HEK293T (cell line): ENCODE measurements at regions not wholly inside any gene's neighbourhood (a gene's known extent, or its start where the extent isn't known, plus 50 kb on each side); places are given as distances from the start of the nearest gene placed in this dataset.

Experiments
- ARNT ChIP-seq: fragments of 450-650 bp; IDR thresholded peaks from 2 replicates; pipeline ENCODE4 v1.6.1; 2017; ENCODE audit warnings: mild to moderate bottlenecking
- BHLHE40 ChIP-seq: fragments of 450-650 bp; IDR thresholded peaks from 2 replicates; pipeline ENCODE4 v1.6.1; 2016; ENCODE audit warnings: mild to moderate bottlenecking, moderate library complexity, borderline replicate concordance
- CTBP1 ChIP-seq: fragments of 450-650 bp; IDR thresholded peaks from 2 replicates; pipeline ENCODE4 v1.6.1; 2016; ENCODE audit warnings: borderline replicate concordance
- FOXA1 ChIP-seq: fragments of 450-650 bp; IDR thresholded peaks from 2 replicates; pipeline ENCODE4 v1.6.1; 2016; ENCODE audit warnings: mild to moderate bottlenecking
- FOXM1 ChIP-seq: fragments of 450-650 bp; IDR thresholded peaks from 2 replicates; pipeline ENCODE4 v1.6.1; 2017; ENCODE audit warnings: mild to moderate bottlenecking, borderline replicate concordance
- LEF1 ChIP-seq: fragments of 450-650 bp; IDR thresholded peaks from 2 replicates; pipeline ENCODE4 v1.6.1; 2017; ENCODE audit warnings: mild to moderate bottlenecking, borderline replicate concordance
- SP1 ChIP-seq: fragments of 450-650 bp; IDR thresholded peaks from 2 replicates; pipeline ENCODE4 v1.6.1; 2017
- TARDBP ChIP-seq: fragments of 450-650 bp; IDR thresholded peaks from 2 replicates; pipeline ENCODE4 v1.6.1; 2016
- ZNF384 ChIP-seq: fragments of 450-650 bp; IDR thresholded peaks from 2 replicates; pipeline ENCODE4 v1.6.1; 2016
- TF ChIP-seq, protein P1 (sequence below): fragments of 450-650 bp; IDR thresholded peaks from 2 replicates; pipeline ENCODE4 v1.6.1; 2016

DNA sequence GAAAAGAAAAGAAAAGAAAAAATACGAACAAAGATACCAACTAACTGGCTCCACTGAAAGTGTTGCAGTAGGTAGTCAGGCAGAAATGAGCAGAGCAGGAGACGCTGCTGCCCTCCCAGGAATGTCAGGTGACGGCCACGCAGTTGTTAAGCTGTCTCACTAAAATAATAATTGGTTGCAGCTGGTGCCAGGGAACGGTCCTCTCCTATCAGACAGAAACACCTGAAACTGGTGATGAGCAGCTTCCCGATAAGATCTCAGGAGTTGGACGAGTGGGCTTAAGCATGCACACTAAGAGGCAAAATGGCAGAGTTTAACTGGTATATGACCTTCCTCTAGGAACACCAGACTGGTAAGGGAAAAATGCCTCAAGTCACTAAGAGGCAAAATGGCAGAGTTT lies 611.1 kb downstream of the ZEB2 start:
- TF ChIP-seq BHLHE40: no peak
- TF ChIP-seq CTBP1: no peak
- no peak for TF ChIP-seq TARDBP
- TF ChIP-seq FOXM1: no peak
- TF ChIP-seq FOXA1: no peak
- no peak for TF ChIP-seq ARNT
- no peak for TF ChIP-seq SP1
- TF ChIP-seq, protein P1, sequence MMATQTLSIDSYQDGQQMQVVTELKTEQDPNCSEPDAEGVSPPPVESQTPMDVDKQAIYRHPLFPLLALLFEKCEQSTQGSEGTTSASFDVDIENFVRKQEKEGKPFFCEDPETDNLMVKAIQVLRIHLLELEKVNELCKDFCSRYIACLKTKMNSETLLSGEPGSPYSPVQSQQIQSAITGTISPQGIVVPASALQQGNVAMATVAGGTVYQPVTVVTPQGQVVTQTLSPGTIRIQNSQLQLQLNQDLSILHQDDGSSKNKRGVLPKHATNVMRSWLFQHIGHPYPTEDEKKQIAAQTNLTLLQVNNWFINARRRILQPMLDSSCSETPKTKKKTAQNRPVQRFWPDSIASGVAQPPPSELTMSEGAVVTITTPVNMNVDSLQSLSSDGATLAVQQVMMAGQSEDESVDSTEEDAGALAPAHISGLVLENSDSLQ: no peak
- TF ChIP-seq ZNF384: no peak
- no peak for TF ChIP-seq LEF1
